Thoracic aorta (tissue), 2 donors: ENCODE measurements at regions not wholly inside any gene's neighbourhood (a gene's known extent, or its start where the extent isn't known, plus 50 kb on each side); places are given as distances from the start of the nearest gene placed in this dataset.

Experiments
- ATAC-seq: fragments of 150-250 bp; one replicate; pipeline ENCODE4 v1.8.0; 2017; ENCODE audit warnings: low read depth; ENCODE audit not compliant: insufficient number of reproducible peaks, low FRiP score
- DNase-seq: peaks from one replicate; pipeline ENCODE4 v3.0.0-alpha.2; 2020; ENCODE audit warnings: low spot score
- H3K27ac ChIP-seq, 2 donors: fragments of 200-600 bp; sonication (generic); 1 replicate in 1 of 2; 2 replicates in 1 of 2; pipeline ENCODE4 v1.5.1; 2016; ENCODE audit warnings: mild to moderate bottlenecking in 2 of 2, moderate library complexity in 2 of 2
- H3K27me3 ChIP-seq: fragments of 200-600 bp; sonication (generic); replicated peaks from 2 replicates; pipeline ENCODE4 v1.6.0; 2016; ENCODE audit warnings: mild to moderate bottlenecking; ENCODE audit not compliant: insufficient read depth
- H3K36me3 ChIP-seq: fragments of 200-600 bp; sonication (generic); one replicate; pipeline ENCODE4 v1.5.1; 2016
- H3K4me1 ChIP-seq, 2 donors: fragments of 200-600 bp; sonication (generic); 1 replicate in 1 of 2; 2 replicates in 1 of 2; pipeline versions ENCODE4 v1.5.1 to v1.6.0; 2016; ENCODE audit warnings: low read depth in 2 of 2, mild to moderate bottlenecking in 1 of 2; ENCODE audit not compliant: control insufficient read depth in 1 of 2
- H3K4me3 ChIP-seq: fragments of 200-600 bp; sonication (generic); 2 replicates; pipeline ENCODE4 v1.5.1; 2016; ENCODE audit warnings: mild to moderate bottlenecking
- H3K9me3 ChIP-seq: fragments of 200-600 bp; sonication (generic); 2 replicates; pipeline ENCODE4 v1.5.1; 2016
- CTCF ChIP-seq: fragments of 200-600 bp; sonication (generic); IDR thresholded peaks from one replicate; pipeline ENCODE4 v1.5.1; 2019; ENCODE audit warnings: antibody characterized with exemption

DNA sequence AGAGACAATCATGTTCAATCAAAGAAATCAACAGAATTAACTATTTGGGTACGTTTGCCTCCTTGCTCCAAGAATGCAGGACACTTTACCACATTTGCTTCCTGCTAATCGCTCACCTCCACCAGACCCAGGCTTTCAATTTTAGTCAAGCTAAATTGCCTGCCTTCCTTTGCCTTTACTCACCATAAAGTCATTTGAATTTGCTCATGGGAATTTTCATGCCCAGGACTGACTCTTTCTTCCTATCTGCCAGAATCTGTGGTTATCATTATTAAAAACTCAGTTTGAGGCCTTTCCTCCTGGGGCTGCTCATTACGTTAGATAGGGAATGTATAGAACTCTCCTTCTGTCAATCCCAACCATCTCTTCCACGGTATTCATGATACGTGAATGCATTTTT lies 1935.3 kb upstream of the WWC1 start:
- DNase-seq (no peak), ATAC-seq (no peak)
- Histone ChIP-seq H3K36me3 (no peaks in the 10 kb centered on the region), H3K27me3 (no peaks in the 10 kb centered on the region), H3K27ac (no peak overlapping the region), H3K9me3 (no peaks in the 10 kb centered on the region), H3K4me3 (no peak overlapping the region), H3K4me1 (no peaks in the 10 kb centered on the region)
- no peak for TF ChIP-seq CTCF

DNA sequence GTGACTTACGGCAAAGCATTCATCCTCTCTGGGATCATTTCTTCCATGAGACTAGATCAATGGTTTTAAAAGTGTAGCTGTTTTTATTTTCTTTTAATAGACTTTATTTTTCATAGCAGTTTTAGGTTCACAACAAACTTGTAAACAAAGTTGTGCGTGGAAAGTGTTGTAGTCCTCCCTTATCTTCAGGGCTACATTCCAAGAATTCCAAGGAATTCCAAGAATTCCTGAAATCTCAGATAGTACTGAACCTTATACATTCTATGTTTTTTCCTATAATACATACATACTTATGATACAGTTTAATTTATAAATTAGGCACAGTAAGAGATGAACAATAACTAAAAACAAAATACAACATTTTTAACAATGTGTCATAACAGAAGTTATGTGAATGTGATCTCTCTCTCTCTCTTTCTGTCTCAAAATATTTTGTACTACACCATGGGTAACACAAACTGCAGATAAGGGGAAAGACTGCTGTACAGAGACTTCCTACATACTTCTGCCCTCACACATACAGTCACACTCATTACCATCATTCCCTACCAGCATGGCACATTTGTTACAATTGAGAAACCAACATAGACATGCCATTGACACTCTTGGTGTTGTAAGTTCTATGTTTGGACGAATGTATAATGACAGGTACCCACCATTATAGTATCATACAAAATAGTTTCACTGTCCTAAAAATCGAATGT lies 1933.2 kb upstream of the WWC1 start:
- H3K27me3 ChIP-seq = no peaks in the 10 kb centered on the region
- ATAC-seq = no peak
- no peaks in the 10 kb centered on the region for H3K4me1 ChIP-seq
- TF ChIP-seq CTCF = no peak
- H3K27ac ChIP-seq = no peak overlapping the region
- no peak overlapping the region for H3K4me3 ChIP-seq
- no peak for DNase-seq
- H3K9me3 ChIP-seq = no peaks in the 10 kb centered on the region
- no peaks in the 10 kb centered on the region for H3K36me3 ChIP-seq

DNA sequence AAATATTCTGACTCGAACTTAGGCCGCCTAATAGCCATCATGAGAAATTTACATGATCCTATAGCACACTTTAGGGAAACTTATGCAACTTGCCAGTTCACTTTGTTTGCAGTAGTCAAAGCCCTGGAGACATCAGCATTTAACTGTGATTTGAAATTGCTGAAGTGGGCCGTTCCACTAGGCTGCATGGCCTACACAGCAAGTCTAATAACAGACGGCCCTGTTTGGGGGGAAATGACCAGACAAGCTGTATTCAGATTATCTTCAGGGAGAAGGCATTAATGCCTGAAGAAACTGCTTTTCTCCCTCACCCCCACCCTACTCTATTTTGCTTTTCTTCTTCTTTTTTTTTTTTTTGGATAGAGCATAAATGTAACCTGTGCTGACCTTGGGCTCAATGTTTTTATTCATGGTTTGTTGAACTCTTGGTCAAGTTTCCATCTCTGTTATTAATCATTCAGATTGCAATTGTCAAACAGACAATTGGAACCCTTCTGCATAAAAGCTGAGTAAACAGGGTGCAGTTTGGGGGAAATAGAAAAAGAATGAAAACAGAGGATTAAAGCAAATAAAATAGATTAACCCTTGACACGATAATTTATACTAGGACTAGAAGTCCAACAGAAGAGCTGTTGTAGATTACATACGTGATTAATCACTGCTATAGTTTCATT lies 1928.2 kb upstream of the WWC1 start:
- Histone ChIP-seq H3K27me3 (no peaks in the 10 kb centered on the region), H3K36me3 (no peaks in the 10 kb centered on the region), H3K4me1 (no peaks in the 10 kb centered on the region), H3K27ac (no peak overlapping the region), H3K4me3 (no peak overlapping the region), H3K9me3 (no peaks in the 10 kb centered on the region)
- TF ChIP-seq CTCF = no peak
- DNase-seq (no peak), ATAC-seq (no peak)

GRCh38 chr5:166365164-166365563 lies 1926.3 kb upstream of the WWC1 start:
- Histone ChIP-seq H3K27ac (no peak overlapping the region), H3K4me1 (no peaks in the 10 kb centered on the region), H3K9me3 (no peaks in the 10 kb centered on the region), H3K36me3 (no peaks in the 10 kb centered on the region), H3K4me3 (no peak overlapping the region), H3K27me3 (no peaks in the 10 kb centered on the region)
- DNase-seq = no peak
- no peak for TF ChIP-seq CTCF
- no peak for ATAC-seq

DNA sequence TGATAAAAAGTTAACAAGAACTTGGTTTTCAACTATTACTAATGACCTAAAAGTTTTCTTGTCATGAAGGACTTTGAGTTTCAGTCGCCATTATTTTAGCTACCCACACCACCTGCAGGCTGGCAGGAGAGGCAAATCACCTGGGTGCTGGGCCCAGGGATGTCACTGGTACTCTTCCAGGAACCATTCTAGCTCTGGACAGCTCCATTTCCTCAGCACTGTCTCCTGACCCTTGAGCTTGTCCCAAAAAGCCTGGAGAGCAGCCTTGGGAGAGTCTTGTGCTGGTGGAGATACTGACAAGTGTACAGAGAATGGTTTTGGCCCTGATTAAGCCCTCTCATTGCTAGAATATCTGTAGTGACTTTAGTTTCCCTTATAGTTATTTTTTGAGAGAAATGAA lies 1924.1 kb upstream of the WWC1 start:
- H3K27ac ChIP-seq = no peak overlapping the region
- no peaks in the 10 kb centered on the region for H3K9me3 ChIP-seq
- DNase-seq = no peak
- no peak for ATAC-seq
- H3K4me1 ChIP-seq = no peaks in the 10 kb centered on the region
- no peaks in the 10 kb centered on the region for H3K27me3 ChIP-seq
- no peaks in the 10 kb centered on the region for H3K36me3 ChIP-seq
- no peak for TF ChIP-seq CTCF
- H3K4me3 ChIP-seq = no peak overlapping the region
